GM23338 (cell line): ENCODE measurements at regions not wholly inside any gene's neighbourhood (a gene's known extent, or its start where the extent isn't known, plus 50 kb on each side); places are given as distances from the start of the nearest gene placed in this dataset.

Experiments used
- CREB1 ChIP-seq: fragments of 250-450 bp; sonication (Bioruptor Pico); IDR thresholded peaks from 2 replicates; pipeline ENCODE4 v1.5.0; 2020; ENCODE audit warnings: low read depth, mild to moderate bottlenecking, moderate library complexity
- CTCF ChIP-seq, 2 experiments: fragments of 200-600 bp in 1 of 2; sonication (generic) in 1 of 2; conservative IDR thresholded peaks; 2 replicates each; pipeline versions ENCODE4 v1.5.1 to v1.6.1; 2016 to 2017; ENCODE audit warnings: antibody characterized with exemption in 2 of 2, low read depth in 2 of 2, mild to moderate bottlenecking in 2 of 2, moderate library complexity in 1 of 2
- EZH2 ChIP-seq: fragments of 200-600 bp; sonication (generic); IDR thresholded peaks from one replicate; pipeline ENCODE4 v1.8.0; 2017; ENCODE audit warnings: antibody characterized with exemption, mild to moderate bottlenecking, low read depth; ENCODE audit not compliant: unreplicated experiment
- EZH2phosphoT487 ChIP-seq: fragments of 200-600 bp; sonication (generic); IDR thresholded peaks from one replicate; pipeline ENCODE4 v1.8.1; 2018; ENCODE audit warnings: antibody characterized with exemption; ENCODE audit not compliant: unreplicated experiment
- POLR2AphosphoS5 ChIP-seq: IDR thresholded peaks from 2 replicates; pipeline ENCODE4 v1.6.1; 2016; ENCODE audit warnings: antibody characterized with exemption, low read depth
- REST ChIP-seq: IDR thresholded peaks from one replicate; pipeline ENCODE4 v1.6.1; 2018; ENCODE audit warnings: antibody characterized with exemption; ENCODE audit not compliant: unreplicated experiment

- TF ChIP-seq CTCF (conservative IDR thresholded peaks at IDR 0.05; ENCODE audit: low read depth in 2 of 2) (no peak), POLR2AphosphoS5 (no peak), EZH2 (no peak), REST (no peak), EZH2phosphoT487 (no peak), CREB1 (CRISPR knock-in tag) (no peak)
Measured at GRCh38 chrY:7825874-7826273, 914.3 kb upstream of the AMELY start.
